A673 (cell line): ENCODE measurements at regions not wholly inside any gene's neighbourhood (a gene's known extent, or its start where the extent isn't known, plus 50 kb on each side); places are given as distances from the start of the nearest gene placed in this dataset.

ENCODE experiments used
- CTCF ChIP-seq: fragments of 300-800, 200-600 bp; sonication (generic); conservative IDR thresholded peaks from 2 replicates; pipeline ENCODE4 v1.5.1; 2017; ENCODE audit warnings: low read depth, mild to moderate bottlenecking, antibody characterized with exemption, low read length, moderate library complexity, mixed read lengths
- EZH2 ChIP-seq: fragments of 200-600 bp; sonication (generic); IDR thresholded peaks from 2 replicates; pipeline ENCODE4 v1.6.1; 2017; ENCODE audit warnings: borderline replicate concordance, low read depth, mild to moderate bottlenecking, mixed read lengths, antibody characterized with exemption, low read length; ENCODE audit not compliant: poor library complexity, severe bottlenecking

GRCh38 chr20:39897781-39898466, 791.1 kb downstream of the MAFB start:
- TF ChIP-seq CTCF = no peak
- no peak for TF ChIP-seq EZH2
